GM19397 (cell line): ENCODE measurements at regions not wholly inside any gene's neighbourhood (a gene's known extent, or its start where the extent isn't known, plus 50 kb on each side); places are given as distances from the start of the nearest gene placed in this dataset.
"Not testable (repeated sequence)": the region's sequence is repeated elsewhere in the genome, so short reads cannot be mapped to it uniquely, and the experiment has no call there.

ENCODE experiments used
- ATAC-seq: cut with Tn5 transposase; IDR thresholded peaks from one replicate; pipeline ENCODE4 v1.9.1; 2021; ENCODE audit warnings: mild to moderate bottlenecking, moderate library complexity; ENCODE audit not compliant: unreplicated experiment

- not testable (repeated sequence) for ATAC-seq
Measured at GRCh38 chr14:38600572-38600971, 344.7 kb upstream of the CLEC14A start.

GRCh38 chr14:38593476-38593875 is 337.6 kb upstream of the CLEC14A start:
- ATAC-seq: no peak

- no peak for ATAC-seq
Measured at GRCh38 chr14:38592764-38593442, 337.0 kb upstream of the CLEC14A start.

GRCh38 chr14:38589747-38590350 is 334.0 kb upstream of the CLEC14A start:
- ATAC-seq: no peak

- ATAC-seq: no peak
Measured at GRCh38 chr14:38583471-38583870, 327.6 kb upstream of the CLEC14A start.

- no peak for ATAC-seq
Measured at GRCh38 chr14:38578278-38578681, 322.4 kb upstream of the CLEC14A start.

- no peak for ATAC-seq
Measured at GRCh38 chr14:38567703-38568102, 311.8 kb upstream of the CLEC14A start.

GRCh38 chr14:38561657-38562056 is 305.8 kb upstream of the CLEC14A start:
- no peak for ATAC-seq

- ATAC-seq: no peak
Measured at GRCh38 chr14:38559711-38560110, 303.8 kb upstream of the CLEC14A start.

GRCh38 chr14:38557391-38557790 is 301.5 kb upstream of the CLEC14A start:
- not testable (repeated sequence) for ATAC-seq

GRCh38 chr14:38556252-38556651 is 300.4 kb upstream of the CLEC14A start:
- ATAC-seq: no peak

- ATAC-seq: no peak
Measured at GRCh38 chr14:38554026-38554425, 298.1 kb upstream of the CLEC14A start.

GRCh38 chr14:38553586-38553985 is 297.7 kb upstream of the CLEC14A start:
- ATAC-seq: no peak

GRCh38 chr14:38549564-38549963 is 293.7 kb upstream of the CLEC14A start:
- no peak for ATAC-seq

- no peak for ATAC-seq
Measured at GRCh38 chr14:38547961-38548490, 292.1 kb upstream of the CLEC14A start.

GRCh38 chr14:38546932-38547551 is 291.1 kb upstream of the CLEC14A start:
- no peak for ATAC-seq

- no peak for ATAC-seq
Measured at GRCh38 chr14:38544776-38545175, 288.9 kb upstream of the CLEC14A start.

GRCh38 chr14:38543851-38544250 is 288.0 kb upstream of the CLEC14A start:
- ATAC-seq: not testable (repeated sequence)

- ATAC-seq: not testable (repeated sequence)
Measured at GRCh38 chr14:38538053-38538452, 282.2 kb upstream of the CLEC14A start.

- ATAC-seq: no peak
Measured at GRCh38 chr14:38536376-38537038, 280.6 kb upstream of the CLEC14A start.

- ATAC-seq: no peak
Measured at GRCh38 chr14:38528582-38528981, 272.7 kb upstream of the CLEC14A start.
